IMR-90 (cell line): ENCODE measurements at regions not wholly inside any gene's neighbourhood (a gene's known extent, or its start where the extent isn't known, plus 50 kb on each side); places are given as distances from the start of the nearest gene placed in this dataset.

Experiments used
- ATAC-seq: fragments of 200-7000 bp; cut with Tn5 transposase; 2 replicates; pipeline ENCODE4 v1.9.1; 2020; ENCODE audit warnings: low read depth, mild to moderate bottlenecking, moderate library complexity
- BruUV-seq: library from RNA; stranded (reverse); fragments of 400-500 nt; replicated peaks from 2 replicates; lab custom pipeline; 2021; lab: Mats Ljungman, UMichigan
- CTCF ChIA-PET: fragments of 300-600 bp; formaldehyde crosslinking; extraction: SDS; loops from one replicate; lab custom pipeline; 2021; ENCODE audit warnings: antibody characterized with exemption; lab: Yijun Ruan, JAX
- POLR2A ChIA-PET: fragments of 300-600 bp; sonication (Branson Sonifier 250); formaldehyde crosslinking; loops from one replicate; lab custom pipeline; 2022; ENCODE audit warnings: antibody characterized with exemption; ENCODE audit not compliant: unreplicated experiment; lab: Charles Lee
- DNase-seq: peaks from one replicate; pipeline ENCODE4 v3.0.0; 2013
- H2AFZ ChIP-seq: replicated peaks from 2 replicates; pipeline ENCODE3; 2013; ENCODE audit warnings: low read length, mild to moderate bottlenecking; ENCODE audit not compliant: poor library complexity
- H2AK5ac ChIP-seq: 2 replicates; pipeline ENCODE4 v1.6.1; 2013; ENCODE audit warnings: low read depth, low read length, inconsistent platforms
- H2AK9ac ChIP-seq: replicated peaks from 2 replicates; pipeline ENCODE3; 2013; ENCODE audit warnings: mild to moderate bottlenecking, low read depth, low read length, moderate library complexity; ENCODE audit not compliant: poor library complexity
- H2BK120ac ChIP-seq: 2 replicates; pipeline ENCODE4 v1.6.1; 2013; ENCODE audit warnings: low read depth, low read length, inconsistent platforms
- H2BK15ac ChIP-seq: 3 replicates; pipeline ENCODE4 v1.6.1; 2013; ENCODE audit warnings: low read depth, low read length, inconsistent platforms
- H2BK20ac ChIP-seq: 2 replicates; pipeline ENCODE4 v1.6.1; 2013; ENCODE audit warnings: low read depth, mild to moderate bottlenecking, inconsistent platforms, low read length, moderate library complexity
- H2BK5ac ChIP-seq: 2 replicates; pipeline ENCODE4 v1.6.1; 2013; ENCODE audit warnings: mild to moderate bottlenecking, low read depth, low read length, inconsistent platforms; ENCODE audit not compliant: poor library complexity, severe bottlenecking
- H3K14ac ChIP-seq: replicated peaks from 2 replicates; pipeline ENCODE4 v1.6.1; 2013; ENCODE audit warnings: low read depth, low read length, inconsistent platforms
- H3K18ac ChIP-seq: 2 replicates; pipeline ENCODE4 v1.6.1; 2013; ENCODE audit warnings: low read depth, low read length, control low read depth
- H3K23ac ChIP-seq: 2 replicates; pipeline ENCODE4 v1.6.1; 2013; ENCODE audit warnings: low read depth, low read length, inconsistent platforms
- H3K27ac ChIP-seq: 2 replicates; pipeline ENCODE4 v1.5.1; 2013; ENCODE audit warnings: mild to moderate bottlenecking, control low read depth, low read length; ENCODE audit not compliant: insufficient read depth
- H3K27me3 ChIP-seq: 2 replicates; pipeline ENCODE4 v1.6.1; 2013; ENCODE audit warnings: low read length; ENCODE audit not compliant: control insufficient read depth, insufficient read depth
- H3K36me3 ChIP-seq: 2 replicates; pipeline ENCODE4 v1.6.1; 2013; ENCODE audit warnings: low read length, mixed read lengths; ENCODE audit not compliant: control insufficient read depth, insufficient read depth
- H3K4ac ChIP-seq: 2 replicates; pipeline ENCODE4 v1.6.1; 2013; ENCODE audit warnings: low read depth, low read length, inconsistent platforms
- H3K4me1 ChIP-seq: 2 replicates; pipeline ENCODE4 v1.6.1; 2013; ENCODE audit warnings: low read length, mixed read lengths; ENCODE audit not compliant: control insufficient read depth, insufficient read depth
- H3K4me2 ChIP-seq: 2 replicates; pipeline ENCODE4 v1.6.1; 2013; ENCODE audit warnings: low read depth, mild to moderate bottlenecking, control low read depth, low read length, moderate library complexity
- H3K4me3 ChIP-seq: 2 replicates; pipeline ENCODE4 v1.5.1; 2013; ENCODE audit warnings: low read depth, mild to moderate bottlenecking, control low read depth, low read length, moderate library complexity; ENCODE audit not compliant: insufficient read depth
- H3K56ac ChIP-seq: 2 replicates; pipeline ENCODE4 v1.6.1; 2013; ENCODE audit warnings: low read length, inconsistent platforms; ENCODE audit not compliant: insufficient read depth; ENCODE audit errors: extremely low read depth
- H3K79me1 ChIP-seq, 2 experiments: 2 replicates each; pipeline ENCODE4 v1.6.1; 2013; ENCODE audit warnings: low read length in 2 of 2, inconsistent platforms in 1 of 2, low read depth in 1 of 2
- H3K9ac ChIP-seq: 2 replicates; pipeline ENCODE4 v1.6.1; 2013; ENCODE audit warnings: low read depth, low read length, control low read depth
- H3K9me1 ChIP-seq: 2 replicates; pipeline ENCODE4 v1.6.1; 2013; ENCODE audit warnings: low read length, inconsistent platforms; ENCODE audit not compliant: insufficient read depth
- H3K9me3 ChIP-seq: 2 replicates; pipeline ENCODE4 v1.6.1; 2013; ENCODE audit warnings: low read length; ENCODE audit not compliant: control insufficient read depth, insufficient read depth
- H4K20me1 ChIP-seq: 2 replicates; pipeline ENCODE4 v1.6.1; 2013; ENCODE audit warnings: low read length, inconsistent platforms; ENCODE audit not compliant: insufficient read depth
- H4K5ac ChIP-seq: 2 replicates; pipeline ENCODE4 v1.6.1; 2013; ENCODE audit warnings: mild to moderate bottlenecking, low read depth, low read length, control low read depth
- H4K8ac ChIP-seq, 2 experiments: 2 replicates each; pipeline ENCODE4 v1.6.1; 2013; ENCODE audit warnings: low read depth in 2 of 2, low read length in 2 of 2, control low read depth in 1 of 2, inconsistent platforms in 1 of 2
- H4K91ac ChIP-seq: 2 replicates; pipeline ENCODE4 v1.6.1; 2013; ENCODE audit warnings: low read depth, low read length, inconsistent platforms; ENCODE audit not compliant: insufficient read depth
- BHLHE40 ChIP-seq: fragments of 150-350 bp; IDR thresholded peaks from 2 replicates; pipeline ENCODE4 v1.6.1; 2016; ENCODE audit warnings: mild to moderate bottlenecking, low read depth, low read length
- CEBPB ChIP-seq: IDR thresholded peaks from 2 replicates; pipeline ENCODE4 v1.6.1; 2012; ENCODE audit warnings: low read depth, low read length, improper control_type of control experiment
- CHD1 ChIP-seq: IDR thresholded peaks from 2 replicates; pipeline ENCODE4 v1.6.1; 2012; ENCODE audit warnings: low read depth, low read length, improper control_type of control experiment
- FOS ChIP-seq: fragments of 150-350 bp; IDR thresholded peaks from 2 replicates; pipeline ENCODE4 v1.6.1; 2016; ENCODE audit warnings: low read depth, low read length
- NFE2L2 ChIP-seq: fragments of 150-350 bp; IDR thresholded peaks from 2 replicates; pipeline ENCODE4 v1.6.1; 2016; ENCODE audit warnings: low read depth, mild to moderate bottlenecking, low read length
- POLR2A ChIP-seq: IDR thresholded peaks from 2 replicates; pipeline ENCODE4 v1.6.1; 2012; ENCODE audit warnings: mild to moderate bottlenecking, low read depth, low read length
- RFX5 ChIP-seq: IDR thresholded peaks from 2 replicates; pipeline ENCODE4 v1.8.0; 2012; ENCODE audit warnings: low read depth, mild to moderate bottlenecking, low read length, moderate library complexity
- WGBS, 2 experiments: methylation state at CpG; one replicate each; pipeline versions ENCODE4 v1.1.5 to v1.1.7; 2013; ENCODE audit warnings: missing lambda C conversion rate in 2 of 2; ENCODE audit not compliant: insufficient read length in 1 of 2; ENCODE audit errors: extremely low coverage in 2 of 2; 5-methylcytosine and 5-hydroxymethylcytosine counted together
- dilution Hi-C: fragments of 300-500 bp; cut with HindIII; formaldehyde crosslinking; loops from one replicate; pipeline ENCODE4 v1.14.3; 2018; ENCODE audit warnings: low sequenced_read_pairs; ENCODE audit not compliant: unreplicated experiment
- in situ Hi-C: fragments of 300-500 bp; cut with MboI; formaldehyde crosslinking; loops from 3 replicates; pipeline ENCODE4 v1.14.3; 2019; ENCODE audit warnings: low sequenced_read_pairs, inconsistent platforms, mixed read lengths
- intact Hi-C: fragments of 100-400 bp; cut with micrococcal nuclease; formaldehyde crosslinking; loops from 2 replicates; pipeline ENCODE4 v1.10.0; 2022
- TF ChIP-seq, protein P1 (sequence below): conservative IDR thresholded peaks from 2 replicates; pipeline ENCODE4 v1.5.1; 2012; ENCODE audit warnings: mild to moderate bottlenecking, low read depth, low read length, improper control_type of control experiment
- TF ChIP-seq, protein P2 (sequence below): fragments of 150-350 bp; IDR thresholded peaks from 2 replicates; pipeline ENCODE4 v1.6.1; 2017; ENCODE audit warnings: mild to moderate bottlenecking, antibody characterized with exemption, low read length, low read depth

DNA sequence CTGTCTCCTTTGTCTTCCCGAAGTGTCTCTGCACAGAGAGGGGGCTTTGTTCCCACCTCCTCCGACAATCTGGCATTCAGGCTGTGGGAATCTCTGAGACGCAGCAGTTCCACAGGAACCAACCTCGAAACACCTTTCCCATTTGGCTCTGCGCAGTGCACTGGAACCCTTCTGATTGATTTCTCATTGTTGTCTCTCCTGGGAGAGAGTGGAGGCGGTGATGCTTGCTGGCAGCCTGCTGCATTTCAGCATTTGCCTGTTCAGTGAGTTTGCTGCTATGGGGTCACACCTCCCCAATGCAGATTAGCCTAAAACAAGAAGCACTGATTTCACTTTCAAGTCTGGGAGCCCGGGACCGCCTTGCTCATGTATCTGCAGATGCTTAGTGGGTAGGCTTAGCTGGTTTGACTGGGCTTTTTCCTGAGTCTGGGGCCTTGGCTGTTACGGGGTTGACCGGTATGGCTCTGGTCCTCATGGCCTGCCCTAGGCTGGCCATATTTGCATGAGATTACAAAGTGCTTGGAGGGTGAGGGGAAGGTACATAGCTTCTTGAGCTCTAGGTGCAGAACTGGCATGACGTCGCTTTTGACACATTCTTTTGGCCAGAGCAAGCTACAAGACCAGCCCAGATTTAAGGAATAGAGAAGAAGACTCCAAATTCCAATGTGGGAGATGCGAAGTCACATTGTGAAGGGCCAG is 695.3 kb downstream of the PTPRU start:
- Histone ChIP-seq H3K27ac (no peak overlapping the region), H3K79me1 (no peaks in the 10 kb centered on the region), H4K20me1 (no peaks in the 10 kb centered on the region), H3K9me1 (no peaks in the 10 kb centered on the region), H3K56ac (no peak overlapping the region), H3K27me3 (no peaks in the 10 kb centered on the region), H2BK5ac (no peak overlapping the region), H4K8ac (no peak overlapping the region), H3K4me1 (no peaks in the 10 kb centered on the region), H3K18ac (no peak overlapping the region), H4K91ac (no peak overlapping the region), H3K9me3 (no peaks in the 10 kb centered on the region), H2AK5ac (no peak overlapping the region), H4K5ac (no peak overlapping the region), H2AFZ (no peak overlapping the region), H2AK9ac (no peak overlapping the region), H2BK120ac (no peak overlapping the region), H3K4me2 (no peak overlapping the region), H3K9ac (no peak overlapping the region), H2BK20ac (no peak overlapping the region), H3K23ac (no peak overlapping the region), H3K4me3 (no peak overlapping the region), H3K36me3 (no peaks in the 10 kb centered on the region), H3K4ac (no peak overlapping the region), H2BK15ac (no peak overlapping the region), H3K14ac (no peak overlapping the region)
- no peak for ATAC-seq
- BruUV-seq: no TSS peak
- dilution Hi-C loops: no loop called here
- WGBS, 2 experiments: no CpG with 5 or more reads among the region's 13 CpGs
- in situ Hi-C loops: no loop called here
- no peak for DNase-seq
- ChIA-PET CTCF (no interaction called here), POLR2A (no interaction called here)
- no peak for TF ChIP-seq BHLHE40
- no peak for TF ChIP-seq NFE2L2
- no peak for TF ChIP-seq FOS
- TF ChIP-seq, protein P1, sequence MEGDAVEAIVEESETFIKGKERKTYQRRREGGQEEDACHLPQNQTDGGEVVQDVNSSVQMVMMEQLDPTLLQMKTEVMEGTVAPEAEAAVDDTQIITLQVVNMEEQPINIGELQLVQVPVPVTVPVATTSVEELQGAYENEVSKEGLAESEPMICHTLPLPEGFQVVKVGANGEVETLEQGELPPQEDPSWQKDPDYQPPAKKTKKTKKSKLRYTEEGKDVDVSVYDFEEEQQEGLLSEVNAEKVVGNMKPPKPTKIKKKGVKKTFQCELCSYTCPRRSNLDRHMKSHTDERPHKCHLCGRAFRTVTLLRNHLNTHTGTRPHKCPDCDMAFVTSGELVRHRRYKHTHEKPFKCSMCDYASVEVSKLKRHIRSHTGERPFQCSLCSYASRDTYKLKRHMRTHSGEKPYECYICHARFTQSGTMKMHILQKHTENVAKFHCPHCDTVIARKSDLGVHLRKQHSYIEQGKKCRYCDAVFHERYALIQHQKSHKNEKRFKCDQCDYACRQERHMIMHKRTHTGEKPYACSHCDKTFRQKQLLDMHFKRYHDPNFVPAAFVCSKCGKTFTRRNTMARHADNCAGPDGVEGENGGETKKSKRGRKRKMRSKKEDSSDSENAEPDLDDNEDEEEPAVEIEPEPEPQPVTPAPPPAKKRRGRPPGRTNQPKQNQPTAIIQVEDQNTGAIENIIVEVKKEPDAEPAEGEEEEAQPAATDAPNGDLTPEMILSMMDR: no peak
- no peak for TF ChIP-seq RFX5
- no peak for TF ChIP-seq CHD1
- no peak for TF ChIP-seq POLR2A
- TF ChIP-seq, protein P2, sequence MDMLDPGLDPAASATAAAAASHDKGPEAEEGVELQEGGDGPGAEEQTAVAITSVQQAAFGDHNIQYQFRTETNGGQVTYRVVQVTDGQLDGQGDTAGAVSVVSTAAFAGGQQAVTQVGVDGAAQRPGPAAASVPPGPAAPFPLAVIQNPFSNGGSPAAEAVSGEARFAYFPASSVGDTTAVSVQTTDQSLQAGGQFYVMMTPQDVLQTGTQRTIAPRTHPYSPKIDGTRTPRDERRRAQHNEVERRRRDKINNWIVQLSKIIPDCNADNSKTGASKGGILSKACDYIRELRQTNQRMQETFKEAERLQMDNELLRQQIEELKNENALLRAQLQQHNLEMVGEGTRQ: no peak
- TF ChIP-seq CEBPB: no peak
- intact Hi-C loops: no loop called here
